C4-2B (cell line): ENCODE measurements at regions not wholly inside any gene's neighbourhood (a gene's known extent, or its start where the extent isn't known, plus 50 kb on each side); places are given as distances from the start of the nearest gene placed in this dataset.

ENCODE experiments used
- CTCF ChIP-seq: fragments of 450-650 bp; conservative IDR thresholded peaks from 2 replicates; pipeline ENCODE4 v1.5.1; 2017; ENCODE audit warnings: mild to moderate bottlenecking
- ZFX ChIP-seq: fragments of 450-650 bp; IDR thresholded peaks from 2 replicates; pipeline ENCODE4 v1.6.1; 2017

DNA sequence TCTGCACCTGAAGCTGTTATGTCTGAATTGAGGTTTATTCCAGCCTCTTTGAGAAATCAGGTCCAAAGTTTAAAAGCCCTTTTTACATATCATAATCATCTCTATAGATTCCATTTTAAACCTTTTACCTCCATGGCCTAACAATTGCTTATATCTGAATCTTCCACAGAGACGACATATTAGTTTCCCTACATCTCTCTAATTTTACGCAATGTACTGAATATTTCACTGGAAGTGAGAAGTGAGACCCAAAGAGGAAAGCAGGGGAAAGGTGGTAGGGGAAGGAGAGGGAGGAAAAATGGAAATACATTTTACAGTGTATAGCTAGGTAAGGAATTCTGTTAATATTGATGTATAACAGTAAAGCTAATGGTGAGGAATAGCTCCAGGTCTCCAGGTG lies 189.6 kb downstream of the MZT1 start:
- TF ChIP-seq CTCF = no peak
- no peak for TF ChIP-seq ZFX
